DMS79 (cell line): ENCODE measurements at regions not wholly inside any gene's neighbourhood (a gene's known extent, or its start where the extent isn't known, plus 50 kb on each side); places are given as distances from the start of the nearest gene placed in this dataset.
"Not testable (repeated sequence)": the region's sequence is repeated elsewhere in the genome, so short reads cannot be mapped to it uniquely, and the experiment has no call there.

Experiments
- DNase-seq: peaks from one replicate; lab custom pipeline; 2025; lab: John Stamatoyannopoulos, UW

DNA sequence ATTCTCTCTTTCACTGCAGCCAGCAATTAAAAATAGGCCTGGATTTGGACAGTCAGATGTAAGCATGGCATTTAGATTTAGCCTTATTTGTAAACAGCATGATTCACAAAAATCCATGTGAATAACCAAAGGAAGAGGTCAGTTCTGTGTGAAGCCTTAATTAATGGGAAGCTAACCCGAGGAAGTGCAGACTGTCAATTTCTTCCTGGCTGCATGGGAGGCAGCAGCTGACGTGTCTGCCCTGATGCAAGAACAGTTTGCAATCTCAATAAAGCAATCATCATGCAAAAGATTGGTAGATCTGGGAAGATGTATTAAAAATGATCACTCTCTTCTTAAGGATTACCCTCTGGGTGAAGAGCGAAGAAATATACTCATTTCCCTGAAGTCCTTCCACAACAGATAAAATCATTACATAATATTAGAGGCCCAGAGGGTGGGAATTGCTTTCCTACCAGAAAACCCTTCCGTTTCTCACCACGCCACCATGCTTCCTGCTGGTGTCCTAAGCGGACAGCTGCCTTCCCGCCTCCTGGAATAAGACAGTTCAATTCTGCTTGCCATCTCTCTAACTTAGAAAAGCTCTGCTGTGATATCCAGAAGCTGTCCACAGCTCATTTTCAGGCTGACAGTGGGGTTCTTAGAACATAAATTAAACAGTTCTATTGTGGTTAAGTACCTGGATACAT is 526.7 kb upstream of the NRP1 start:
- no peak for DNase-seq

GRCh38 chr10:33860552-33860951 is 526.1 kb upstream of the NRP1 start:
- no peak for DNase-seq

- no peak for DNase-seq
Measured at GRCh38 chr10:33859319-33860022, 525.0 kb upstream of the NRP1 start.

DNA sequence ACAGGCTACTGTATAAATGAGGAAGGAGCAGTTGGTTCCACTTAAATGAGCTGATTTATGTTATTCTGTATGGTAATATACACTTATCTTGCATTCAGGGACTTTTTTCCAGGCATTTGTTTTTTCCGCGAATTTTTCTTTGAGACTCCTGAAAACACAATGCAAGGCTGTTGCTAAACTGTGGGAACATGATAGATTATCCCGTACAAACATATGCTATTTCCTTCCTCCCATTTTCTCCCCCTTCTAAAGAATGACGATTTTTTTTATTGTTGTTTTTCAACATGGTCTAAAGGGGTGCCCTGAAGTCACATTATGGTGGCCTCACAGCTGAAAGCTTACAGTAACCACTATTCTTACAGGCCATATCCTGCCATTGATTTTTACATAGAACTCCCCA is 523.9 kb upstream of the NRP1 start:
- no peak for DNase-seq

DNA sequence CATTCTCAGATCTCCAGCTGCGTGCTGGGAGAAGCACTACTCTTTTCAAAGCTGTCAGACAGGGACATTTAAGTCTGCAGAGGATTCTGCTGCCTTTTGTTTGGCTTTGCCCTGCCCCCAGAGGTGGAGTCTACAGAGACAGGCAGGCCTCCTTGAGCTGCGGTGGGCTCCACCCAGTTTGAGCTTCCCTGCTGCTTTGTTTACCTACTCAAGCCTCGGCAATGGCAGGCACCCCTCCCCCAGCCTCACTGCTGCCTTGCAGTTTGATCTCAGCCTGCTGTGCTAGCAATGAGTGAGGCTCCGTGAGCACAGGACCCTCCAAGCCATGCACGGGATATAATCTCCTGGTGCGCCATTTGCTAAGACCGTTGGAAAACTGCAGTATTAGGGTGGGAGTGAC is 518.8 kb upstream of the NRP1 start:
- DNase-seq = not testable (repeated sequence)

DNA sequence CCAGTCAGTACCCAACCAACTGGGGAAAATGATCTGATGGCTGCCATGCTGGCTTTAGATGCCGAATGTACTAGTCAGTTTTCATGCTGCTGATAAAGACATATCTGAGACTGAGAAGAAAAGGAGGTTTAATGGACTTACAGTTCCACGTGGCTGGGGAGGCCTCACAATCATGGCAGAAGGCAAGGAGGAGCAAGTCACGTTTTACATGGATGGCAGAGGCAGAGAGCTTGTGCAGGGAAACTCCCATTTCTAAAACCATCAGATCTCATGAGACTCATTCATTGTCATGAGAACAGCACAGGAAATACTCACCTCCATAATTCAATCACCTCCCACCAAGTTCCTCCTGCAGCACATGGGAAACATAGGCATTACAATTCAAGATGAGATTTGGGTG is 508.9 kb upstream of the NRP1 start:
- DNase-seq = no peak

GRCh38 chr10:33841678-33842077 is 507.2 kb upstream of the NRP1 start:
- DNase-seq = no peak

DNA sequence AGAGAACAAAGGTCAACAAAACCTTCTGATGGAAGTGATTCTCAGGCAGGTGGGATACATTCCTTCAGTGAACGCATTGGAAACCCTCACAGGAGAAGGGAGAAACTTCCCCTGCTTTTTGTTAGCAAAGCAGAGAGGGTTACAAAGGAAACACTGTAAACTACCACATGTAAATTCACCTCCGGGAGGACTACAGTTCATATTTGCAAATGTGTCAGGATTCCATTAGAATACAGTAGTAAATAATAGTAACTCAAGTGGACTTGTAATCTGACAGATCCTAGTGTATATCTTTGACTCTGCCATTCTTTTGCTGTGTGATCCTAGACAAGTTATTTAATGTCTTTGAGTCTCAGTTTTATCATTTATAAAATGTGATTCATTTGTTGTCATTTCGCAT is 504.3 kb upstream of the NRP1 start:
- no peak for DNase-seq

DNA sequence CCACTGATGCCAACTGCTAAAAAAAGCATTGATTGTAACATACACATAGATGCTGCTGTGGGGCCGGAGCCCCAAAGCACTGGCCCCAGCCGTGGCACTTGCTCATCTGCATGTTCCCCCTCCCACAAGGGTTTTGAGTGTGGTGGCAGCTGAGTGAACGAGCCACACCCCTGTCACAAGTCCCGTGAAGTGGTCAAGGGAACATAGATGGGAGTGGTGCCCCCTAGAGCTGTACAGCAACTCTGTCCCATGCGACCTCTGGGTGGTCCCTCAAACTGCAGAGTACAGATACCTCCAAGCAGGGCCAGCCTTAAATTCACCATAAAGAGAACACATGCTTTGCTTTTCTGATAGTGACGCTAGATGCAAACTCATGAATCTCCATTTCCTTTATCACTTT is 503.3 kb upstream of the NRP1 start:
- DNase-seq = no peak

DNA sequence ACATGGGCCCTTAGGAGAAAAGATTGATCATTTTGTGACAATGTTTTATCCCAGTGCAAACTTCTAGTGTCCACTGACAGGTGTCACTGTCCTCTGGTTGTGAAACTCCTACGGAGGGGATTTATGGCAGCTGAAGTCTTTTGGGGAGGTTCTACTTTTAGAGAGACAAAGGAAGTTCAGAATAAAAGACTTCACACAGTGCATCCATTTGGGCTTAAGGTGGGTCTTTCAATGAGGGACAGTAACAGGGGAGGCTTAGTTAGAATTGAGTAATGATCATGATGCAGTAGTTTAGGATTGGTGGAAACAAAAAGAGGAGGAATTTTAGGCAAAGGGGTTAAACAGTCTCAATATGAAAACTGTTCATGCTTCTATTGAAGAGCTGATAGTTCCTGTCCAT is 501.1 kb upstream of the NRP1 start:
- no peak for DNase-seq

DNA sequence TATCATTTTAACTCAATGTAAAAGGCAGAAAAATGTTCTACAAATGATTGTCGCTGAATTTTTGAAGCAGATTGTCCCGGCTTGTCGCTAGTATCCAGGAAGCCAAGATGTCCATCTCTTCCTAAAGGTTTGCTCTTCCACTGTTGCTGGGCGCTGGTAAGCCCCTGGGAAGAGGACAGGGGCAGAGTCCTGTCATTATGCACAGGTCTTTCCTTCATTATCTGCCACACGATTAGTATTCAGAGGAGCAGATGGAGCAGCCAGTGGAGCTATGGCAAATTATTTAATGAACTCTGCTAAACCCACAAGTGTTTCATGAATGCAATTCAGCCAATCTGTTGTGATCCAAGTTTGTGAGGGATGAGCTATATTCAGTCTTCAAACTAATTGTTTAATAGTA is 499.1 kb upstream of the NRP1 start:
- no peak for DNase-seq

DNA sequence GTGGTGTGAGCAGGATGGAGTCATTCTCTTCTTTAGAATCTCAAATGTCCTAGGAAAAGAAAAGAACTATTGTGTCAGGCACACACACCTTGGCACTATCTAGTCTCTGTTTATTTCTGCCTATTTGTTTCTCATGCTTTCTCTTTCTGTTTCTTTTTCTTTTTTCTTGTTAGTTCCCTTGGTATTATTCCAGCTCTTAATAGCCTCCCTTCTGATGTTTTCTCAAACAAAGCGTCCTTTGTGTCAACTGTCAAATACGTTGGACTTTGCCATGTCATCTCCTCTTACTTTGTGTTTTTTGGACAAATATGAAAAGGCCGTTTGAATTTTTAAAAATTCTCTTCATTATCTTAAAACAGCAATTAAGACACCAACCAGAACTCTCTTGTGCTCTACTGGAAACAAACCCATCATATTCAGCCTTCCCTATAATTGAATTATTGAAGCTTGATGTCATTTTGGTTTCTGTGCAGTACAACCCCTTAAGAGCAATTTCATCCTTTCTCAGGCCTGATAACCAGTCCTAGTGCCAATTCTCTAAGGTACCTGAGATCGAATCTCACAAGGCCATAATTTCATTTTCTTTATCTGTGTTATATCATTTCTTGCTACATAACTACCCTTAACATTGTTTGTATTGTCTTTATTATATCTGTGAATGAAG is 497.8 kb upstream of the NRP1 start:
- no peak for DNase-seq

- DNase-seq = no peak
Measured at GRCh38 chr10:33831591-33831990, 497.1 kb upstream of the NRP1 start.

DNA sequence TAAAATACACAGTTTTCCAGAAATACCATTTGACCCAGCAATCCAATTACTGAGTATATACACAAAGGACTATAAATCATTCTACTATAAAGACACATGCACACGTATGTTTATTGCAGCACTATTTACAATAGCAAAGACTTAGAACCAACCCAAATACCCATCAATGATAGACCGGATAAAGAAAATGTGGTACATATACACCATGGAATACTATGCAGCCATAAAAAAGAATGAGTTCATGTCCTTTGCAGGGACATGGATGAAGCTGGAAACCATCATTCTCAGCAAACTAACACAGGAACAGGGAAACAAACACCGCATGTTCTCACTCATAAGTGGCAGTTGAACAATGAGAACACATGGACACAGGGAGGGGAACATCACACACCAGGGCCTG is 495.4 kb upstream of the NRP1 start:
- DNase-seq = not testable (repeated sequence)

GRCh38 chr10:33828592-33828991 is 494.1 kb upstream of the NRP1 start:
- DNase-seq = no peak

DNA sequence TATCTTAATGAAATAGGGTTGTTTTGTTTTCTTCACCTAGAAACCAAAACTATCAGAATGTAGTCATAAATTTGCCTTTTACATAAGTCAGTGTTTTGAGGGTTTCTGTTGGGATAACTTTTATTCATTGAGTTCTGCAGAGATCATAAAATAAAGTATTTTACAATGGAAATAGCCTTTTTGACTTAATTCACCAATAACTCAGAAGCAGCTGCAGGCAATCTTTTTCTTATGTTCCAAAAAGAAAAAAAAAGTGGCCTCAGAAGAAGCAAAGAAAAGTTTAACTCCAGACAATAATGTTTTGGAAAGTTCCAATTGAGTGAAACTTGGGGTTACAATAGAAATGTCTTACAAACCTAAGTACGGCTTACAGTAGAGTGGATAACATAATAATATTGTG is 491.7 kb upstream of the NRP1 start:
- no peak for DNase-seq

DNA sequence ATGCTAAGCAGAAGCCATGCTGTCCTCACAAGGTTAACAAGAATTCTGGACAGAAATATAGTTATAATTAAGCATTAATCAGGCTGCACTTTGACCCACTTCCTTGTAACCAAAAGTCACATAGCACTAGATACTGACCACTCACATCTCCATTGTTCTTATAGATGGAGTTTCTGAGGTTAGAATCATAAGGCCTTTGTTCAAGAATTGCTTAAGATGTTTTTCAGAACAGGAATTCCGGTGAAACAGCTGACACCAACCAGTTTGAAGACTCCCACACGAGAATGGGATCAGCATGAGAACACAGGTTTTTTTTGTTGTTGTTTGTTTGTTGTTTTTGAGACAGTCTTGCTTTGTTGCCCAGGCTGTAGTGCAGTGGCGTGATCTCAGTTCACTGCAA is 488.3 kb upstream of the NRP1 start:
- no peak for DNase-seq

DNA sequence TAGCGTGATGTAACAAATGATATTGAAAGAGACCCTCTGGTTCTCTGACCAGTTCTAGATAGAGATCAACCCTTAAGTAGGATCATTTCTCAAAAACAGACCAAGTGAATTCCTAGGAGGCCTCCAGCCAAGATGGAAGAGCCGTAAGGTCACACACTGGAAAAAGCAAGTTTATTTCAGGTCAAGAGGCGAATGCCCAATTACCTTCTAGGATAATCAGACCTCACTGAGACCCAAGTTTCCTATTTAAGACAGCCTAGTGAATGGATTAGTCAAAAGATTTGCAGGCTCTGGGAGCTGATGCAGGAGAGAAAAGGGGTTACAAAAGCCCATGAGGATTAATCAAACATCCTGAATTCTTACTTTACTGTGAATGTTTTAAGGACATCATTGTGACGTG is 486.1 kb upstream of the NRP1 start:
- DNase-seq = no peak

GRCh38 chr10:33819206-33819605 is 484.7 kb upstream of the NRP1 start:
- DNase-seq = no peak

DNA sequence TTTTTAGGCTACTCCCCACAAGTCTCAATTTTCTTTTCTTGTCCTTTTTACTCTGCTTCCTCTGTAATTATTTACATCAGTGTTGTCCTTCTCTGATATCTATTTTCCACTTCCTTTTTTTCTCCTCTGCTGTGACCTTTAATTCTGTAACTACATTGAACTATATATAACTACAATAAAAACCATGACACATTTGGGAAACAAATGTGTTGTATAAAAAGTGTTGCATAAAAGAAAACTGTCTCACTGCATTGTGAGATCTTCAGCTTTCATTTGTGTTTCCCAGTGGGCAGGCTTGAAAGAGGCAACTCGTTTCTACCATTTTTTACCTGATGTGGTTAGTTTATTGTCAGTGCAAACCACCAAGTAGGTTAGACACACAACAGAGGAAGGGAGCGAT is 483.9 kb upstream of the NRP1 start:
- DNase-seq = no peak

DNA sequence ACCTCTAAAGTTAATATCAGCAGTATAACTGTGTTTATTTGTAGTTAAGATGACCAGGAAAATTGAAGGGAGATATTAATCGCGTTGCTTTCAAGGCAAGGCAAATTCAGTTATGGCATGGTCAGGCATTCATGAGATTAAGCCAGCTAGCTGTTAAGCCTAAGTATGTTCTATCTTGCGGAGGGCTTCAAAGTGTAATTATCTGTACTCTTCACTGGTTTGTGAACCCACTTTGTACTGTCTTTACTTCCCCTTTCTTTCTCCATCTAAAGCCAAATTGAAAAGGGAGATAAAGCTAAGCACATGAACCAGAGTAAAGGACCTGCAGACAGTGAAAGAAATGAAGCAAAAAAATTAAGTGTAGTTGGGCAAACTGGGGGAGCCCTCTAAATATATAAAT is 483.1 kb upstream of the NRP1 start:
- DNase-seq = no peak

DNA sequence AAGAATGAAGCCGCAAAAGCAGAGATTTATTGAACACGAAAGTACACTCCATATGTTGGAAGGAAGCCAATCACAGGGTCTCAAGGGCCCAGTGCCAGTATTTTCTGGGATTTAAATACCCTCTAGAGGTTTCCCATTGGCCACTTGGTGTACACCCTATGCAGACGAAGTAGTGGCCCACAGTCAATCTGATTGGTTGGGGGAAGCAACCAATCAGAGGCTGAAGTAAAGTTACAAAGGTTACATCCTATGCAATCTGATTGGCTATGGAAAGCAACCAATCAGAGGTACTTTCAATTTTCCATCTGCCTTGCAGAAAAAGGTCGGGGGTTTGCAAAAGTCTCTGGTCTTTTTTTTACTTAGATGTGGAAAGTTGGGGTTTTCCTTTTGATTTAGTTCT is 481.3 kb upstream of the NRP1 start:
- no peak for DNase-seq

DNA sequence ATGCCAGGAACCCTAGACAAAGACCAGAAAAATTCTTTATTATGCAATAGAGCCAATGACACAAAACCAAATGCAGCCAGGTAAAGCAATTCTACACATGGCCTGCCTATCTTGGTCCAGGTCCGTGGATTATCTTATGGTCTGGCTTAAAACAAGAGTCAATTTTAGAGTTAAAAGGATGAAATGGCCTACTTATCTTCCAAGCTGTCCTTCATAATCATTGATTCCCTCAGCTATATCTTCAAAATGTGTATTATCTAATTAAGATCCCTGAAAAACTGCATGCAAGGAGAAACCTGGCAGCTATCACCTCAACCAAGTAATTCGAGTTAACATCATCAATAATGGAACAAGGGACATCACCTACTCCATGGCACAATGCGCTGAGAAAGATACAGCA is 479.4 kb upstream of the NRP1 start:
- DNase-seq = no peak

GRCh38 chr10:33813415-33813814 is 478.9 kb upstream of the NRP1 start:
- no peak for DNase-seq
